ENCODE measurements at regions not wholly inside any gene's neighbourhood (a gene's known extent, or its start where the extent isn't known, plus 50 kb on each side); places are given as distances from the start of the nearest gene placed in this dataset.

GRCh38 chr7:35546691-35547429, 148.1 kb downstream of the HERPUD2 start:
- Mint-ChIP-seq H3K36me3 (ENCODE audit: insufficient read depth) (no peaks in the 10 kb centered on the region), H3K9me3 (ENCODE audit: low read depth) (no peaks in the 10 kb centered on the region), H3K27me3 (peaks cover 41% of the 10 kb centered on the region), H3K4me3 (ENCODE audit: low read depth) (no peak overlapping the region), H3K27ac (no peak overlapping the region), H3K4me1 (ENCODE audit: low read depth) (no peaks in the 10 kb centered on the region)
- TF ChIP-seq CTCF (IDR thresholded peaks at IDR 0.05; ENCODE audit: unreplicated experiment), result no peak
- no peak for DNase-seq (ENCODE audit: low spot score, unreplicated experiment)

DNA sequence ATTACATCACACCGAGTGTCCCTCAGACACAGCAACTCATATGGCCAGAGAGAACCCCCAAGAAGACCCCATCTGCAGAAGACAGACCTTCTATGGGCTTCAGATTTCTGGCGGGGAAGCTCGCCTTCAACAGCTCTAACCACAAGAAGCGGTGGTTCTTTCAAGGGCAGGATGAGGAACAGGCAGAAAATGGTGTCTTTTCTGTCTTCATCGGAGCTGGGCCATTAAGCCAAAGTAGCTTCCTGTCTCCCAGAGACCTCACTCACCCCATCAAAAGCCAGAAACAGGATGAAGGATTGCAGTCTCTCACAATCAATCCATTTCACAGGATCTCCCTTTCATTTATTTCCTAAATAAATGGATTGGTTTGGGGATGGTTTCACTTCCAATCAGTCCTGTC, 149.1 kb downstream of the HERPUD2 start:
- DNase-seq (ENCODE audit: low spot score, unreplicated experiment), result no peak
- H3K4me3 Mint-ChIP-seq (ENCODE audit: low read depth), result no peak overlapping the region
- TF ChIP-seq CTCF (IDR thresholded peaks at IDR 0.05; ENCODE audit: unreplicated experiment), result no peak
- no peaks in the 10 kb centered on the region for H3K36me3 Mint-ChIP-seq (ENCODE audit: insufficient read depth)
- no peaks in the 10 kb centered on the region for H3K4me1 Mint-ChIP-seq (ENCODE audit: low read depth)
- no peak overlapping the region for H3K27ac Mint-ChIP-seq
- H3K9me3 Mint-ChIP-seq (ENCODE audit: low read depth), result no peaks in the 10 kb centered on the region
- H3K27me3 Mint-ChIP-seq, result peaks cover 41% of the 10 kb centered on the region

DNA sequence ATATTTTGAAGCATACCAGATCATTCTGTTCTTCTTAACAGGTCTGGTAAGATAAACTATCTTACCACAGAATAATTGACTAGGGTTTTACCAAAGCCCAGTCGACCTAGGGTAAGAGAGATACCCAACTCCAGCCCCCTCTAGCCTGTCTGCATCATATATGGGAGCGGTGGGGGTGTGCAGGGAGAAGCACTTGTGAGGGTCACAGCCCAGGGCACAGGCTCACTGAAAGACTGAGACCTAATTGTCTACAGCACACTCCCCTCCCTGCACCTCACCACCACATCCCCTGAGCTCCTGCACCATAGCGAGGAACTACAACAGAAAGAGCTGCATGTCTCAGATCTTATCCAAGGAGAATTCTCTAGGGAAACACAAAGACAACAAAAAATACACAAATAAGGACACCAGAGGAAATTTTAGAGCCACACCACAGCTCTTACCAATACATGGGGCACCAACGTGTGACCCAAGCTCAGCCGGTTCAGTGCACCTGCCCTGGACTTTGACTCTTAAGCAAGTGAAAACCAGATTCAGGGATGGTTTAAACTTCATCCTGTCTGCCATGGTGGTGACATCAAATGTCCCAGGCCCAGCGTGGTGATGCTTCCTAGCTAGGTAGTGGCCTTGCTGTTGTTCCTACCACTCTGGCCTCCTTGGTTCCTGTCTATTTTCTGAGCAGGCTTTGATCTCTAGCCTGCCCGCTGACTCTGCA, 150.8 kb downstream of the HERPUD2 start:
- Mint-ChIP-seq H3K27ac (no peak overlapping the region), H3K27me3 (peaks cover 52% of the 10 kb centered on the region), H3K36me3 (ENCODE audit: insufficient read depth) (no peaks in the 10 kb centered on the region), H3K4me3 (ENCODE audit: low read depth) (no peak overlapping the region), H3K4me1 (ENCODE audit: low read depth) (no peaks in the 10 kb centered on the region), H3K9me3 (ENCODE audit: low read depth) (no peaks in the 10 kb centered on the region)
- no peak for DNase-seq (ENCODE audit: low spot score, unreplicated experiment)
- TF ChIP-seq CTCF (IDR thresholded peaks at IDR 0.05; ENCODE audit: unreplicated experiment), result no peak

DNA sequence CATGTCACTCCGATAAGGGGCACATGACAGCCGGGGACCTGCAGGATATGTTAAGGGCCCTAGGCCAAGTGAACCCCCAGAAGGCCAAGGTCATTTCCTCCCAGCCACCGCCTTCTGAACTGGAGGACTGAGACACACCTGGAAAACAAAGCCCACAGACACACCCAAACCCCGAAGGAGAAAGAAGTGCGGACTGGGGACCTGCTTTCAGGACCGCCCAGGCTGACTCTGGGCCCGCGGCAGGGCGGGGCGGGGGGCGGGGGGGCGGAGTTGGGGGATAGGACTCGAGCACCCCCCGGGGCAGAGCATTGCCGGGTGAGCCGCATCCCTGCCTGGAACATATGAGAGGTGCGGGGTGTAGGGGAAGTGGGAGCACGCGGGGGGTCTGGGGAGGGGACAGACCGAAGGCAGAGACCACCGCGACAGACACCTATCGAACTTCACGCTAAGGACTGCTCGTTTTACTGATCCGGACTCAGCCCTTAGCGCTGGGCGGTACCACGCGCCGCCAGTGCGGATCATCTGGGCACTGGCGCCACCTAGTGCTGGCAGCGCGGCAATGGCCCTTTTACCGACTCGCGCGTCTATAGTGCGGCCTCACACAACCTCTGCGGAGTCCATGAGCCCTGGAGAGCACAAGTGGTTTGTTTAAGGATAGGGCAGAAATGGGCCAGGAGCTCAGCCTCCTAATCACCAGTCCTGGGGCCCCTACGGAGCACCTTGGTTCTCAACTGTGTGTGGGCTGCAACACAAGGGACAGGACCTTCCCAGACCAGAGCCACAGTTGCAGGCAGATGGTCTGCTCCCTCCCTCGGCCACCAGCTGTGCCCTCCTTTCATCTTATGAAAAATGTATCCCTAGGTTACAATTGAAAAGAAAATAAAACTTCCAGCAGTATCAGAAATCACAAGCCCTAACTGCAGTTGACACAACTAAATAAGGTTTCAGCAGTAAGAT, 157.6 kb downstream of the HERPUD2 start:
- Mint-ChIP-seq H3K27ac (peak overlapping the region; percentile 73), H3K9me3 (ENCODE audit: low read depth) (no peaks in the 10 kb centered on the region), H3K27me3 (peaks cover 52% of the 10 kb centered on the region), H3K36me3 (ENCODE audit: insufficient read depth) (no peaks in the 10 kb centered on the region), H3K4me1 (ENCODE audit: low read depth) (no peaks in the 10 kb centered on the region), H3K4me3 (ENCODE audit: low read depth) (peak overlapping the region; percentile 75)
- DNase-seq (ENCODE audit: low spot score, unreplicated experiment), result peak; percentile 81
- TF ChIP-seq CTCF (IDR thresholded peaks at IDR 0.05; ENCODE audit: unreplicated experiment), result peak; percentile 97

- Mint-ChIP-seq H3K36me3 (ENCODE audit: insufficient read depth) (no peaks in the 10 kb centered on the region), H3K4me1 (ENCODE audit: low read depth) (no peaks in the 10 kb centered on the region), H3K9me3 (ENCODE audit: low read depth) (no peaks in the 10 kb centered on the region), H3K4me3 (ENCODE audit: low read depth) (peak overlapping the region; percentile 29), H3K27me3 (peaks cover 57% of the 10 kb centered on the region), H3K27ac (no peak overlapping the region)
- no peak for TF ChIP-seq CTCF (IDR thresholded peaks at IDR 0.05; ENCODE audit: unreplicated experiment)
- no peak for DNase-seq (ENCODE audit: low spot score, unreplicated experiment)
Measured at GRCh38 chr7:35536396-35536826, 158.5 kb downstream of the HERPUD2 start.

Measured in progenitor cell of endocrine pancreas (in vitro differentiated cells).